Liver (tissue), 9 donors: ENCODE measurements at regions not wholly inside any gene's neighbourhood (a gene's known extent, or its start where the extent isn't known, plus 50 kb on each side); places are given as distances from the start of the nearest gene placed in this dataset. TPM values are rescaled to one million over a fixed set of nuclear protein-coding genes. Genes with fewer than 3 reads are reported as not detected.

Experiments
- DNase-seq: peaks from one replicate; pipeline ENCODE4 v3.0.0-alpha.2; 2017; ENCODE audit warnings: low spot score
- H3K27ac ChIP-seq, 2 donors: one replicate each; pipeline ENCODE4 v1.7.0; 2013; ENCODE audit warnings: inconsistent platforms in 2 of 2, low read length in 2 of 2, control low read depth in 1 of 2, low read depth in 1 of 2, mild to moderate bottlenecking in 1 of 2
- H3K27me3 ChIP-seq, 4 donors: one replicate each; pipeline versions ENCODE4 v1.6.1 to v1.7.0; 2013; ENCODE audit warnings: low read length in 3 of 4, inconsistent platforms in 1 of 4, mild to moderate bottlenecking in 1 of 4, moderate library complexity in 1 of 4; ENCODE audit not compliant: control insufficient read depth in 4 of 4, insufficient read depth in 4 of 4
- H3K36me3 ChIP-seq, 4 donors: one replicate each; pipeline versions ENCODE4 v1.6.1 to v1.7.0; 2013; ENCODE audit warnings: low read length in 3 of 4, mild to moderate bottlenecking in 3 of 4, low read depth in 1 of 4, moderate library complexity in 1 of 4; ENCODE audit not compliant: control insufficient read depth in 4 of 4, insufficient read depth in 3 of 4
- H3K4me1 ChIP-seq, 4 donors: one replicate each; pipeline versions ENCODE4 v1.6.1 to v1.7.0; 2013; ENCODE audit warnings: low read length in 3 of 4, mild to moderate bottlenecking in 3 of 4, moderate library complexity in 1 of 4; ENCODE audit not compliant: control insufficient read depth in 4 of 4, insufficient read depth in 4 of 4
- H3K4me3 ChIP-seq, 3 donors: one replicate each; pipeline versions ENCODE4 v1.6.1 to v1.7.0; 2013; ENCODE audit warnings: low read length in 3 of 3, control low read depth in 1 of 3, low read depth in 1 of 3, mild to moderate bottlenecking in 1 of 3
- H3K9ac ChIP-seq, 2 donors: one replicate each; pipeline ENCODE4 v1.7.0; 2013; ENCODE audit warnings: low read length in 2 of 2, mild to moderate bottlenecking in 2 of 2, moderate library complexity in 2 of 2, control low read depth in 1 of 2, low read depth in 1 of 2
- H3K9me3 ChIP-seq, 4 donors: one replicate each; pipeline versions ENCODE4 v1.6.1 to v1.7.0; 2013; ENCODE audit warnings: low read length in 3 of 4; ENCODE audit not compliant: control insufficient read depth in 4 of 4
- EGR1 ChIP-seq, 2 donors: IDR thresholded peaks; 2 replicates each; pipeline ENCODE4 v1.6.1; 2016 to 2018; ENCODE audit warnings: antibody characterized with exemption in 2 of 2, low read depth in 2 of 2
- FOXA1 ChIP-seq: IDR thresholded peaks from 2 replicates; pipeline ENCODE4 v1.6.1; 2016; ENCODE audit warnings: antibody characterized with exemption
- FOXA2 ChIP-seq: IDR thresholded peaks from 2 replicates; pipeline ENCODE4 v1.6.1; 2016; ENCODE audit warnings: antibody characterized with exemption
- GABPA ChIP-seq, 2 donors: IDR thresholded peaks in 1 of 2; conservative IDR thresholded peaks in 1 of 2; 2 replicates each; pipeline ENCODE4 v1.6.1; 2016; ENCODE audit warnings: antibody characterized with exemption in 2 of 2, mild to moderate bottlenecking in 1 of 2, moderate library complexity in 1 of 2
- HNF4A ChIP-seq, 2 donors: conservative IDR thresholded peaks; 2 replicates each; pipeline ENCODE4 v1.6.1; 2016; ENCODE audit warnings: antibody characterized with exemption in 2 of 2, mild to moderate bottlenecking in 2 of 2
- HNF4G ChIP-seq: IDR thresholded peaks from 2 replicates; pipeline ENCODE4 v1.6.1; 2016; ENCODE audit warnings: antibody characterized with exemption
- JUND ChIP-seq, 2 donors: IDR thresholded peaks; 2 replicates each; pipeline ENCODE4 v1.6.1; 2016; ENCODE audit warnings: antibody characterized with exemption in 2 of 2
- NR2F2 ChIP-seq: IDR thresholded peaks from 2 replicates; pipeline ENCODE4 v1.6.1; 2016; ENCODE audit warnings: antibody characterized with exemption
- RAD21 ChIP-seq, 2 donors: IDR thresholded peaks; 2 replicates each; pipeline ENCODE4 v1.6.1; 2016; ENCODE audit warnings: antibody characterized with exemption in 2 of 2, mild to moderate bottlenecking in 2 of 2
- REST ChIP-seq: IDR thresholded peaks from 2 replicates; pipeline ENCODE4 v1.6.1; 2016; ENCODE audit warnings: antibody characterized with exemption, mild to moderate bottlenecking
- RXRA ChIP-seq, 2 donors: IDR thresholded peaks; 2 replicates each; pipeline ENCODE4 v1.6.1; 2017 to 2018; ENCODE audit warnings: antibody characterized with exemption in 2 of 2, mild to moderate bottlenecking in 1 of 2
- SP1 ChIP-seq: IDR thresholded peaks from 2 replicates; pipeline ENCODE4 v1.6.1; 2018; ENCODE audit warnings: antibody characterized with exemption, mild to moderate bottlenecking
- TAF1 ChIP-seq: conservative IDR thresholded peaks from 2 replicates; pipeline ENCODE4 v1.6.1; 2016; ENCODE audit warnings: antibody characterized with exemption, mild to moderate bottlenecking
- YY1 ChIP-seq: IDR thresholded peaks from 2 replicates; pipeline ENCODE4 v1.6.1; 2016; ENCODE audit warnings: antibody characterized with exemption, mild to moderate bottlenecking
- ZBTB33 ChIP-seq: IDR thresholded peaks from 2 replicates; pipeline ENCODE4 v1.6.1; 2016; ENCODE audit warnings: antibody characterized with exemption
- WGBS: extraction: QIAGEN DNeasy Blood & Tissue Kit; methylation state at CpG from one replicate; pipeline ENCODE4 v1.1.7; 2013; 5-methylcytosine and 5-hydroxymethylcytosine counted together
- small RNA-seq: library from RNA; depleted of rRNA; stranded (forward); fragments of <200 nt; gene quantifications from one replicate; pipeline ENCODE3, GENCODE V24; 2014
- TF ChIP-seq, protein P1 (sequence below): fragments of 150-350 bp; IDR thresholded peaks from 2 replicates; pipeline ENCODE4 v1.5.1; 2017; ENCODE audit warnings: improper control_type of control experiment, low read depth, low read length; ENCODE audit not compliant: missing input control
- TF ChIP-seq, protein P2 (sequence below): IDR thresholded peaks from 2 replicates; pipeline ENCODE4 v1.6.1; 2016; ENCODE audit warnings: antibody characterized with exemption
- donor health status: healthy.
- donor health status: healthy.
- donor health status: healthy.
- donor health status: healthy.
- donor health status: healthy.

DNA sequence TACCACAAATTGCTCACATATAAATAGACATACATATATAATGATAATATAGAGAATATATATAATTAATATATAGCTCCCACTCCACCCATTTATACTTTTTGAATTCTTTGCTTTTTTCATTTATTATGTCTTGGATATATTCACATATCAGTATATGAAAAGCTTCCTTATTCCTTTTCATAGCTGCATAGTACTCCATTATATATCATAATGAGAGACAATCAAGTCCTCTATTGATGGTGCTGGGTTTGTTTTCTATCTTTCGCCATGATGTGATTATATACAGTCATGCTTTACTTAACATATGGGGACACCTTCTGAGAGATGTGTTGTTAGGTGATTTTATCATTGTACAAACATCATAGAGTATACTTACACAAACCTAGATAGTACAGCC lies 51.6 kb upstream of the ELL2 start:
- WGBS = 97% methylated on average over 1 of the region's 1 CpG
- Histone ChIP-seq H3K27me3 (no peaks in the 10 kb centered on the region), H3K4me1 (no peaks in the 10 kb centered on the region), H3K36me3 (no peaks in the 10 kb centered on the region), H3K27ac (no peak overlapping the region), H3K9ac (no peak overlapping the region), H3K9me3 (no peaks in the 10 kb centered on the region), H3K4me3 (no peak overlapping the region)
- TF ChIP-seq GABPA (IDR thresholded peaks at IDR 0.05 in 1 of 2, conservative IDR thresholded peaks at IDR 0.05 in 1 of 2) (no peak), NR2F2 (no peak), SP1 (no peak), HNF4A (conservative IDR thresholded peaks at IDR 0.05) (no peak), RXRA (IDR thresholded peaks at IDR 0.05) (no peak), RAD21 (IDR thresholded peaks at IDR 0.05) (no peak), TAF1 (no peak), FOXA1 (no peak), JUND (IDR thresholded peaks at IDR 0.05) (no peak), HNF4G (no peak), EGR1 (IDR thresholded peaks at IDR 0.05; ENCODE audit: low read depth in 2 of 2) (no peak), FOXA2 (no peak), ZBTB33 (no peak), YY1 (no peak), REST (no peak)
- TF ChIP-seq, protein P1, sequence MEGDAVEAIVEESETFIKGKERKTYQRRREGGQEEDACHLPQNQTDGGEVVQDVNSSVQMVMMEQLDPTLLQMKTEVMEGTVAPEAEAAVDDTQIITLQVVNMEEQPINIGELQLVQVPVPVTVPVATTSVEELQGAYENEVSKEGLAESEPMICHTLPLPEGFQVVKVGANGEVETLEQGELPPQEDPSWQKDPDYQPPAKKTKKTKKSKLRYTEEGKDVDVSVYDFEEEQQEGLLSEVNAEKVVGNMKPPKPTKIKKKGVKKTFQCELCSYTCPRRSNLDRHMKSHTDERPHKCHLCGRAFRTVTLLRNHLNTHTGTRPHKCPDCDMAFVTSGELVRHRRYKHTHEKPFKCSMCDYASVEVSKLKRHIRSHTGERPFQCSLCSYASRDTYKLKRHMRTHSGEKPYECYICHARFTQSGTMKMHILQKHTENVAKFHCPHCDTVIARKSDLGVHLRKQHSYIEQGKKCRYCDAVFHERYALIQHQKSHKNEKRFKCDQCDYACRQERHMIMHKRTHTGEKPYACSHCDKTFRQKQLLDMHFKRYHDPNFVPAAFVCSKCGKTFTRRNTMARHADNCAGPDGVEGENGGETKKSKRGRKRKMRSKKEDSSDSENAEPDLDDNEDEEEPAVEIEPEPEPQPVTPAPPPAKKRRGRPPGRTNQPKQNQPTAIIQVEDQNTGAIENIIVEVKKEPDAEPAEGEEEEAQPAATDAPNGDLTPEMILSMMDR = no peak
- TF ChIP-seq, protein P2, sequence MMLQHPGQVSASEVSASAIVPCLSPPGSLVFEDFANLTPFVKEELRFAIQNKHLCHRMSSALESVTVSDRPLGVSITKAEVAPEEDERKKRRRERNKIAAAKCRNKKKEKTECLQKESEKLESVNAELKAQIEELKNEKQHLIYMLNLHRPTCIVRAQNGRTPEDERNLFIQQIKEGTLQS = no peak
- DNase-seq = no peak

GRCh38 chr5:96012399-96012798 lies 50.7 kb upstream of the ELL2 start:
- Histone ChIP-seq H3K9me3 (no peaks in the 10 kb centered on the region), H3K9ac (no peak overlapping the region), H3K36me3 (no peaks in the 10 kb centered on the region), H3K27ac (no peak overlapping the region), H3K27me3 (no peaks in the 10 kb centered on the region), H3K4me1 (no peaks in the 10 kb centered on the region), H3K4me3 (no peak overlapping the region)
- no peak for DNase-seq
- TF ChIP-seq FOXA1 = no peak
- TF ChIP-seq NR2F2 = no peak
- no peak for TF ChIP-seq EGR1 (IDR thresholded peaks at IDR 0.05; ENCODE audit: low read depth in 2 of 2)
- TF ChIP-seq JUND (IDR thresholded peaks at IDR 0.05) = no peak
- no peak for TF ChIP-seq HNF4G

Small RNAs in the stretch of these regions (small RNA-seq; reads per million reads assigned to genes)
- gene MIR583 (not detected), gene RNU6-524P (not detected)
